ENCODE measurements at regions not wholly inside any gene's neighbourhood (a gene's known extent, or its start where the extent isn't known, plus 50 kb on each side); places are given as distances from the start of the nearest gene placed in this dataset.

- TF ChIP-seq POLR2A (IDR thresholded peaks at IDR 0.05; ENCODE audit: low read length) (no peak), GATA1 (IDR thresholded peaks at IDR 0.05; ENCODE audit: low read depth, low read length) (no peak)
Measured at GRCh38 chr22:34800260-34800980, 265.5 kb upstream of the ISX start.

Measured in erythroblast (primary cell).